Activated B cell treated with CpG ODN at 0.5 μM for 24 hours (primary cell): ENCODE measurements at regions not wholly inside any gene's neighbourhood (a gene's known extent, or its start where the extent isn't known, plus 50 kb on each side); places are given as distances from the start of the nearest gene placed in this dataset.

Source experiments
- ATAC-seq: fragments of 200-7000 bp; cut with Tn5 transposase; one replicate; pipeline ENCODE4 v1.10.0; 2021; ENCODE audit warnings: low read depth, mild to moderate bottlenecking, moderate library complexity
- CTCF ChIA-PET: fragments of 350-600 bp; sonication (Branson Sonifier 250); formaldehyde crosslinking; loops from one replicate; lab custom pipeline; 2021; ENCODE audit warnings: antibody characterized with exemption; lab: Charles Lee
- POLR2A ChIA-PET: fragments of 350-600 bp; sonication (Branson Sonifier 250); formaldehyde crosslinking; loops from one replicate; lab custom pipeline; 2021; ENCODE audit warnings: antibody characterized with exemption; lab: Charles Lee
- DNase-seq: peaks from one replicate; pipeline ENCODE4 v3.0.0; 2022
- H3K27ac Mint-ChIP-seq: one replicate; pipeline ENCODE4 v1.8.0; 2020; ENCODE audit warnings: mixed read lengths
- H3K27me3 Mint-ChIP-seq: one replicate; pipeline ENCODE4 v1.8.0; 2021; ENCODE audit warnings: mixed read lengths
- H3K36me3 Mint-ChIP-seq: one replicate; pipeline ENCODE4 v1.8.0; 2021; ENCODE audit warnings: low read depth, mixed read lengths
- H3K4me1 Mint-ChIP-seq: one replicate; pipeline ENCODE4 v1.8.0; 2021; ENCODE audit warnings: mixed read lengths
- H3K4me3 Mint-ChIP-seq: one replicate; pipeline ENCODE4 v1.8.0; 2020; ENCODE audit warnings: mild to moderate bottlenecking, mixed read lengths
- H3K9me3 Mint-ChIP-seq: one replicate; pipeline ENCODE4 v1.8.0; 2020; ENCODE audit warnings: mixed read lengths
- CTCF ChIP-seq: fragments of 200-600 bp; IDR thresholded peaks from one replicate; pipeline ENCODE4 v1.8.0; 2022; ENCODE audit warnings: antibody characterized with exemption, mild to moderate bottlenecking
- intact Hi-C: fragments of 100-400 bp; cut with micrococcal nuclease; formaldehyde crosslinking; loops from one replicate; pipeline ENCODE4 v1.15.1; 2024

GRCh38 chr10:10910634-10911033, 107.0 kb upstream of the CELF2 start:
- peaks cover 5% of the 10 kb centered on the region for H3K27me3 Mint-ChIP-seq
- no peak overlapping the region for H3K4me3 Mint-ChIP-seq
- ChIA-PET POLR2A (interaction anchor here (0.7 kb wide), 1 partner anchor 186 kb away, joined by 3 read pairs; no protein-coding TSS in a partner anchor), CTCF (no interaction called here)
- no peaks in the 10 kb centered on the region for H3K4me1 Mint-ChIP-seq
- DNase-seq (no peak), ATAC-seq (no peak)
- intact Hi-C loops, result no loop called here
- no peak for TF ChIP-seq CTCF
- no peaks in the 10 kb centered on the region for H3K36me3 Mint-ChIP-seq
- H3K9me3 Mint-ChIP-seq, result no peaks in the 10 kb centered on the region
- no peak overlapping the region for H3K27ac Mint-ChIP-seq

DNA sequence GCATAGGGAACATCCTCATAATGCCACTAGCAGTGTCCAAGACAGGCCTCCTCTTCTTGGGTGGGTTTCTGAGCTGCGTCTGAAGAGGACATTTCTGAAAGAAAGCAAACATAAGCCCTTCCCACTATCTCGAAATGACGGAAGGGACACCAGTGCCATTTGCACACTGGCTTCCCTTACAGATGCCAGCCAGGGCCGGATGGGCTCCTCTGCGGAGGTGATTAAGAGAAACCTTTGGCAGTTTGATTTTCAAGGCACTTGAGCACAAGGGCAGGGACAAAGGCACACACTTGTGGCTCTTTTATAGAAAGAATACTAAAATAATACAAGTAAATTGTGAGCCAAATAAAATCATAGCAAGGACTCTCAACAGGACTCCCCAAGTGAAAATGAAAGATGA, 106.6 kb upstream of the CELF2 start:
- no peaks in the 10 kb centered on the region for H3K9me3 Mint-ChIP-seq
- no peak overlapping the region for H3K4me3 Mint-ChIP-seq
- H3K4me1 Mint-ChIP-seq, result no peaks in the 10 kb centered on the region
- ChIA-PET CTCF (no interaction called here), POLR2A (interaction anchor here (0.7 kb wide), 1 partner anchor 185 kb away, joined by 3 read pairs; no protein-coding TSS in a partner anchor)
- no peak for DNase-seq
- no peak overlapping the region for H3K27ac Mint-ChIP-seq
- ATAC-seq, result no peak
- intact Hi-C loops, result no loop called here
- no peak for TF ChIP-seq CTCF
- H3K36me3 Mint-ChIP-seq, result no peaks in the 10 kb centered on the region
- peaks cover 5% of the 10 kb centered on the region for H3K27me3 Mint-ChIP-seq

- no peaks in the 10 kb centered on the region for H3K9me3 Mint-ChIP-seq
- no peaks in the 10 kb centered on the region for H3K4me1 Mint-ChIP-seq
These were observed 106.2 kb upstream of the CELF2 start for GRCh38 chr10:10911471-10911921.

GRCh38 chr10:10914144-10914543, 103.5 kb upstream of the CELF2 start:
- no peak overlapping the region for H3K4me3 Mint-ChIP-seq
- peaks cover 8% of the 10 kb centered on the region for H3K27me3 Mint-ChIP-seq
- ATAC-seq, result no peak
- no peaks in the 10 kb centered on the region for H3K4me1 Mint-ChIP-seq
- ChIA-PET CTCF (no interaction called here), POLR2A (no interaction called here)
- no peaks in the 10 kb centered on the region for H3K9me3 Mint-ChIP-seq
- H3K36me3 Mint-ChIP-seq, result no peaks in the 10 kb centered on the region
- intact Hi-C loops, result no loop called here
- no peak for TF ChIP-seq CTCF
- no peak for DNase-seq
- no peak overlapping the region for H3K27ac Mint-ChIP-seq

More at GRCh38 chr10:10911471-10911921, 106.2 kb upstream of the CELF2 start:
- DNase-seq (no peak), ATAC-seq (no peak)
- Mint-ChIP-seq H3K36me3 (no peaks in the 10 kb centered on the region), H3K27ac (no peak overlapping the region), H3K27me3 (peaks cover 8% of the 10 kb centered on the region), H3K4me3 (no peak overlapping the region)
- ChIA-PET CTCF (no interaction called here), POLR2A (no interaction called here)
- TF ChIP-seq CTCF, result no peak
- intact Hi-C loops, result no loop called here

- H3K9me3 Mint-ChIP-seq, result no peaks in the 10 kb centered on the region
- ATAC-seq, result no peak
- H3K36me3 Mint-ChIP-seq, result no peaks in the 10 kb centered on the region
- POLR2A ChIA-PET, result no interaction called here
- H3K27me3 Mint-ChIP-seq, result peaks cover 10% of the 10 kb centered on the region
- no peak overlapping the region for H3K27ac Mint-ChIP-seq
- TF ChIP-seq CTCF, result no peak
- no peak overlapping the region for H3K4me3 Mint-ChIP-seq
- no peak for DNase-seq
- CTCF ChIA-PET, result no interaction called here
- no peaks in the 10 kb centered on the region for H3K4me1 Mint-ChIP-seq
- intact Hi-C loops, result no loop called here
These were observed 102.5 kb upstream of the CELF2 start for GRCh38 chr10:10915215-10915614.
